ENCODE measurements at regions not wholly inside any gene's neighbourhood (a gene's known extent, or its start where the extent isn't known, plus 50 kb on each side); places are given as distances from the start of the nearest gene placed in this dataset.

DNA sequence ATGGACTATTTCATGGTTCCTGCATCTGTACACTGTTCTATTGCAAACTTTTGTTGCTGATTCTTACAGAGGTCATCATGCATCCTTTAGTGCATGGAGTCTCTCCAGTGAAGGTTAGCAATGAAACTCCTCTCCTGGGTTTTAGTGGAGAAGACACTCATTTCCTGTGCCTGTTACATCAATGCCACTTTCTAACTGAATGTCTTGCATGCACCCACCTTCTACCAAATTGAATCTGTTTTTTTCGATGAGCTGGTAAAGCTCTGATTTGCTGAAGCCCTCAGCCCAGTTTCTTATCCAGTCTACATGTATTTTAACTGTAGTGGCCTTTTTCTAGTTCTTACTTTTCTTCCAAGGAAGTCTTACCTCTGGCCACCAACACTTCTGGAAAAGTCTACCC, 591.8 kb upstream of the ADAMTS16 start:
- TF ChIP-seq, protein P1, sequence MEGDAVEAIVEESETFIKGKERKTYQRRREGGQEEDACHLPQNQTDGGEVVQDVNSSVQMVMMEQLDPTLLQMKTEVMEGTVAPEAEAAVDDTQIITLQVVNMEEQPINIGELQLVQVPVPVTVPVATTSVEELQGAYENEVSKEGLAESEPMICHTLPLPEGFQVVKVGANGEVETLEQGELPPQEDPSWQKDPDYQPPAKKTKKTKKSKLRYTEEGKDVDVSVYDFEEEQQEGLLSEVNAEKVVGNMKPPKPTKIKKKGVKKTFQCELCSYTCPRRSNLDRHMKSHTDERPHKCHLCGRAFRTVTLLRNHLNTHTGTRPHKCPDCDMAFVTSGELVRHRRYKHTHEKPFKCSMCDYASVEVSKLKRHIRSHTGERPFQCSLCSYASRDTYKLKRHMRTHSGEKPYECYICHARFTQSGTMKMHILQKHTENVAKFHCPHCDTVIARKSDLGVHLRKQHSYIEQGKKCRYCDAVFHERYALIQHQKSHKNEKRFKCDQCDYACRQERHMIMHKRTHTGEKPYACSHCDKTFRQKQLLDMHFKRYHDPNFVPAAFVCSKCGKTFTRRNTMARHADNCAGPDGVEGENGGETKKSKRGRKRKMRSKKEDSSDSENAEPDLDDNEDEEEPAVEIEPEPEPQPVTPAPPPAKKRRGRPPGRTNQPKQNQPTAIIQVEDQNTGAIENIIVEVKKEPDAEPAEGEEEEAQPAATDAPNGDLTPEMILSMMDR (IDR thresholded peaks at IDR 0.05): no peak
- TF ChIP-seq EZH2 (IDR thresholded peaks at IDR 0.05; ENCODE audit: borderline replicate concordance, insufficient read depth, low read depth, low read length, poor library complexity, severe bottlenecking): no peak
